PC-9 (cell line): ENCODE measurements at regions not wholly inside any gene's neighbourhood (a gene's known extent, or its start where the extent isn't known, plus 50 kb on each side); places are given as distances from the start of the nearest gene placed in this dataset.

Experiments
- BruUV-seq: library from RNA; stranded (reverse); fragments of 400-500 nt; replicated peaks from 2 replicates; lab custom pipeline; 2021; lab: Mats Ljungman, UMichigan
- CTCF ChIA-PET: fragments of 300-600 bp; sonication (Branson Sonifier 250); formaldehyde crosslinking; loops from one replicate; lab custom pipeline; 2022; ENCODE audit warnings: antibody characterized with exemption; lab: Charles Lee
- POLR2A ChIA-PET: fragments of 300-600 bp; sonication (Branson Sonifier 250); formaldehyde crosslinking; loops from one replicate; lab custom pipeline; 2022; ENCODE audit warnings: antibody characterized with exemption; ENCODE audit not compliant: unreplicated experiment; lab: Charles Lee
- DNase-seq, 2 experiments: peaks; one replicate each; pipeline versions ENCODE4 v3.0.0 to v3.0.0-alpha.2; 2015 to 2022; ENCODE audit warnings: mixed read lengths in 1 of 2
- H2AFZ ChIP-seq: fragments of 200-600 bp; sonication (generic); 2 replicates; pipeline ENCODE4 v1.8.1; 2017; ENCODE audit warnings: antibody characterized with exemption
- H3F3A ChIP-seq: fragments of 200-600 bp; sonication (generic); 2 replicates; pipeline ENCODE4 v1.8.1; 2017; ENCODE audit warnings: antibody characterized with exemption, mild to moderate bottlenecking, low read depth; ENCODE audit not compliant: insufficient read depth
- H3K27ac ChIP-seq: fragments of 200-600 bp; sonication (generic); 2 replicates; pipeline ENCODE4 v1.6.1; 2016; ENCODE audit warnings: mixed run types
- H3K27me3 ChIP-seq: fragments of 200-600 bp; sonication (generic); 2 replicates; pipeline ENCODE4 v1.6.1; 2016; ENCODE audit warnings: low read depth, mixed run types; ENCODE audit not compliant: insufficient read depth
- H3K36me3 ChIP-seq: fragments of 200-600 bp; sonication (generic); 2 replicates; pipeline ENCODE4 v1.6.1; 2016; ENCODE audit warnings: low read depth, mixed run types
- H3K4me1 ChIP-seq: fragments of 200-600 bp; sonication (generic); replicated peaks from 2 replicates; pipeline ENCODE4 v1.6.1; 2016; ENCODE audit warnings: mixed run types; ENCODE audit not compliant: insufficient read depth
- H3K4me2 ChIP-seq: fragments of 200-600 bp; sonication (generic); 2 replicates; pipeline ENCODE4 v1.6.1; 2017; ENCODE audit warnings: mixed run types
- H3K4me3 ChIP-seq: fragments of 200-600 bp; sonication (generic); 2 replicates; pipeline ENCODE4 v1.6.1; 2016; ENCODE audit warnings: mixed run types
- H3K79me2 ChIP-seq: fragments of 200-600 bp; sonication (generic); 2 replicates; pipeline ENCODE4 v1.6.1; 2017; ENCODE audit warnings: low read depth, mixed run types
- H3K9me2 ChIP-seq: fragments of 200-600 bp; sonication (generic); 2 replicates; pipeline ENCODE4 v1.8.1; 2017; ENCODE audit warnings: mild to moderate bottlenecking; ENCODE audit not compliant: insufficient read depth
- H3K9me3 ChIP-seq: fragments of 200-600 bp; sonication (generic); 2 replicates; pipeline ENCODE4 v1.8.1; 2016; ENCODE audit warnings: low read depth; ENCODE audit not compliant: insufficient read depth
- H4K20me1 ChIP-seq: fragments of 200-600 bp; sonication (generic); 2 replicates; pipeline ENCODE4 v1.8.1; 2017; ENCODE audit not compliant: insufficient read depth
- CTCF ChIP-seq: fragments of 200-600 bp; sonication (generic); conservative IDR thresholded peaks from 2 replicates; pipeline ENCODE4 v1.6.1; 2017; ENCODE audit warnings: mixed run types, antibody characterized with exemption, mild to moderate bottlenecking, moderate library complexity
- EZH2 ChIP-seq: fragments of 200-600 bp; sonication (generic); IDR thresholded peaks from 2 replicates; pipeline ENCODE4 v1.8.0; 2017; ENCODE audit warnings: antibody characterized with exemption, low read depth
- intact Hi-C: fragments of 100-400 bp; cut with micrococcal nuclease; formaldehyde crosslinking; loops from one replicate; pipeline ENCODE4 v1.10.0; 2022; ENCODE audit not compliant: unreplicated experiment

GRCh38 chr3:43160664-43161063 lies 54.8 kb upstream of the POMGNT2 start:
- H3K9me2 ChIP-seq = no peaks in the 10 kb centered on the region
- ChIA-PET POLR2A (no interaction called here), CTCF (interaction anchor here (0.6 kb wide), 1 partner anchor 1153 kb away, joined by 5 read pairs; no protein-coding TSS in a partner anchor)
- H3K4me2 ChIP-seq = no peak overlapping the region
- H2AFZ ChIP-seq = no peak overlapping the region
- H3K9me3 ChIP-seq = no peaks in the 10 kb centered on the region
- BruUV-seq = no TSS peak
- no peaks in the 10 kb centered on the region for H3K79me2 ChIP-seq
- no peaks in the 10 kb centered on the region for H3K4me1 ChIP-seq
- DNase-seq = no peak
- no peak overlapping the region for H3K27ac ChIP-seq
- H4K20me1 ChIP-seq = no peaks in the 10 kb centered on the region
- no peaks in the 10 kb centered on the region for H3K27me3 ChIP-seq
- intact Hi-C loops = no loop called here
- no peaks in the 10 kb centered on the region for H3K36me3 ChIP-seq
- H3F3A ChIP-seq = no peaks in the 10 kb centered on the region
- TF ChIP-seq CTCF (no peak), EZH2 (no peak)
- H3K4me3 ChIP-seq = no peak overlapping the region

DNA sequence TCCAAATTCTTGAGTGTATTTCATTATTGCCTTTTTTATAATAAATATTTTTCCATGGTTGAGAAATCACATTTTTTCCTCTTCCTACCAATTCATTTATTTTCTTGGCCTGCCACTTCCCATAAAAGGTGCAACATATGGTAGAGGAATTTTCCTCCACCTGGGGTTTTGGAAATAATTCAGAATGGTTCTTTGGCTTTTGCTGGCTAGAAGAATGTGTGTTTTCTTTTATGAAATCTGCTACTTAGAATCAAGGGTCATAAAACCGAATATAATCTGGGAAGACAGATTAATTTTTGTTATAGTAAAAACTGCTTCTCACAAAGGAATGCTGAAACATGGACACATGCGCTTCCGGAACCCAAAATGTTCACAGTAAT lies 54.0 kb upstream of the POMGNT2 start:
- Histone ChIP-seq H3K9me3 (no peaks in the 10 kb centered on the region), H3F3A (no peaks in the 10 kb centered on the region), H4K20me1 (no peaks in the 10 kb centered on the region), H3K4me2 (no peak overlapping the region), H2AFZ (no peak overlapping the region), H3K79me2 (no peaks in the 10 kb centered on the region), H3K4me3 (no peak overlapping the region), H3K4me1 (no peaks in the 10 kb centered on the region), H3K27ac (no peak overlapping the region), H3K9me2 (no peaks in the 10 kb centered on the region), H3K36me3 (no peaks in the 10 kb centered on the region), H3K27me3 (no peaks in the 10 kb centered on the region)
- ChIA-PET POLR2A (no interaction called here), CTCF (no interaction called here)
- intact Hi-C loops = loop anchor here (5.0 kb wide), 2 partner anchors 198 to 342 kb away; no protein-coding TSS in a partner anchor
- TF ChIP-seq EZH2 (no peak), CTCF (no peak)
- no TSS peak for BruUV-seq
- no peak for DNase-seq

DNA sequence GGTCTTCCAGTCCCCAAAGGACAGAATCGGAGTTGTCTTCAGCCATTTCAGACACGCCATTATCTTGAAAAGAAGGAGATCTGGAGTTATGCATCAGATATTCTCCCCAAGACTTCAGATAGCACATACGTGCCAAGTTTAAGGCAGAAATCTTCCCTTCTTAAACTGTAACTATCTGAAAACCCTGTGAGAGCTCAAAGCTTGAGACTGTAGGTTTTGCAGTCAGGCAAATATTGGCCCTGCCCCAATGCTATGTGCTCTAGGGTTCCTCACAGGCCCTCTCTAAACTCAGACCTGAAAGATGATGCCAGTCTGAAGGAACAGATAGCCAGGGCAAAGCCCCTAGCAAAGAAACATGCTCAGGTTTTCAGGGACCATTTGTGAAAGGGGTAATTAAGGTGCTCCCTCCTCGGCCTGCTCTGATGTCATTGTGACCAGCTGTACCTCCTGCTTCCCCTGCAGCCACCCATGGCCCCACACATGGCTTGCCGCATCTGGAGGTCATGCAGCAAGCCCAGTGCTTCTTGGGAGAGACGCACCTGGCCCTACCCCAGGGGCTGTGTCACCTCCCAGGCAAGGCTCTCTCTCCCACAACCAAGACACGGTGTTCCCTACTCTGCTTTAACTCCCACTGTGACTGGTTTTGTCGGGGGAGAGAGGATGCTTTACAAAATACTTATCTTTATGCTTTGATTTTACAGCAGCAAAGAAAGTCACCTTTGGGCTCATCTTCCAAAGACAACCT lies 53.4 kb upstream of the POMGNT2 start:
- no peak overlapping the region for H3K4me3 ChIP-seq
- ChIA-PET CTCF (no interaction called here), POLR2A (no interaction called here)
- no peaks in the 10 kb centered on the region for H3K79me2 ChIP-seq
- no peaks in the 10 kb centered on the region for H3K36me3 ChIP-seq
- no peaks in the 10 kb centered on the region for H3F3A ChIP-seq
- no peak overlapping the region for H2AFZ ChIP-seq
- no peaks in the 10 kb centered on the region for H3K27me3 ChIP-seq
- no peak overlapping the region for H3K27ac ChIP-seq
- H3K4me1 ChIP-seq = no peaks in the 10 kb centered on the region
- no peaks in the 10 kb centered on the region for H3K9me3 ChIP-seq
- intact Hi-C loops = loop anchor here (5.0 kb wide), 2 partner anchors 197 to 343 kb away; no protein-coding TSS in a partner anchor
- H4K20me1 ChIP-seq = no peaks in the 10 kb centered on the region
- BruUV-seq = no TSS peak
- no peaks in the 10 kb centered on the region for H3K9me2 ChIP-seq
- TF ChIP-seq CTCF (no peak), EZH2 (no peak)
- H3K4me2 ChIP-seq = no peak overlapping the region
- DNase-seq = no peak
